Brain microvascular endothelial cell (primary cell): ENCODE measurements at regions not wholly inside any gene's neighbourhood (a gene's known extent, or its start where the extent isn't known, plus 50 kb on each side); places are given as distances from the start of the nearest gene placed in this dataset.

Experiments
- DNase-seq: peaks from one replicate; pipeline ENCODE4 v3.0.0-alpha.2; 2020
- H3K27ac ChIP-seq: fragments of 250-450 bp; sonication (Bioruptor Pico); 2 replicates; pipeline ENCODE4 v1.5.1; 2020; ENCODE audit warnings: mild to moderate bottlenecking, moderate library complexity
- H3K27me3 ChIP-seq: fragments of 250-450 bp; sonication (Bioruptor Pico); replicated peaks from 2 replicates; pipeline ENCODE4 v1.5.1; 2020; ENCODE audit warnings: mild to moderate bottlenecking
- H3K36me3 ChIP-seq: fragments of 250-450 bp; sonication (Bioruptor Pico); replicated peaks from 2 replicates; pipeline ENCODE4 v1.5.1; 2020; ENCODE audit warnings: mild to moderate bottlenecking
- H3K4me3 ChIP-seq: 2 replicates; pipeline ENCODE4 v1.5.1; 2011; ENCODE audit warnings: low read depth, mild to moderate bottlenecking, control low read depth, low read length, moderate library complexity
- CTCF ChIP-seq: IDR thresholded peaks from 2 replicates; pipeline ENCODE4 v1.5.1; 2011; ENCODE audit warnings: low read depth, mild to moderate bottlenecking, moderate library complexity, low read length, control low read depth, inconsistent platforms; ENCODE audit errors: missing control alignments
- in situ Hi-C: cut with HindIII; loops from 2 replicates; pipeline ENCODE4 v1.10.0; 2017; ENCODE audit warnings: low sequenced_read_pairs, low pct_ligation_motif_present

GRCh38 chr5:165134155-165134554, 1628.7 kb downstream of the MAT2B start:
- DNase-seq = no peak
- Histone ChIP-seq H3K27ac (no peak overlapping the region), H3K4me3 (no peak overlapping the region), H3K36me3 (no peaks in the 10 kb centered on the region), H3K27me3 (no peaks in the 10 kb centered on the region)
- in situ Hi-C loops = no loop called here
- no peak for TF ChIP-seq CTCF

DNA sequence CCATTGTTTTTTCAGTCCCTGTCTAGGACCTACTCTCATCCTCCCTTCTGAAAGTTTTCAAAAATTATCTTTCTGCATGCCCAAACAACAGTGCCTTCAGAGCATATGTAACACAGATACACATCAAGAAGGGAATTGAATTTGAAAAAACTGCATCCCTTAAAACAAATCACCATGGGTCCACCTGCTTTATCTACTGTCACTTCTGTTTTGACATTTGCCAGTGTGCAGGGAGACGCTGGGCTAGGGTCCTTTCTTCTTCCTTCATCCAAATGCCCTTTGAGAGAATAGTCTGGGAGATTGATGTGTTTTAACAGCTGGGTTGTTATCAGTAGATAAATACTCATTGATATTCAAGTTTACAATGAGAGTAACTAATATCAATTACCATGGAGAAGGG, 1630.1 kb downstream of the MAT2B start:
- H3K27ac ChIP-seq = no peak overlapping the region
- TF ChIP-seq CTCF = no peak
- H3K36me3 ChIP-seq = no peaks in the 10 kb centered on the region
- H3K4me3 ChIP-seq = no peak overlapping the region
- in situ Hi-C loops = no loop called here
- no peaks in the 10 kb centered on the region for H3K27me3 ChIP-seq
- no peak for DNase-seq

GRCh38 chr5:165137701-165138100, 1632.3 kb downstream of the MAT2B start:
- in situ Hi-C loops = no loop called here
- Histone ChIP-seq H3K4me3 (no peak overlapping the region), H3K27ac (no peak overlapping the region), H3K27me3 (no peaks in the 10 kb centered on the region), H3K36me3 (no peaks in the 10 kb centered on the region)
- no peak for DNase-seq
- no peak for TF ChIP-seq CTCF

DNA sequence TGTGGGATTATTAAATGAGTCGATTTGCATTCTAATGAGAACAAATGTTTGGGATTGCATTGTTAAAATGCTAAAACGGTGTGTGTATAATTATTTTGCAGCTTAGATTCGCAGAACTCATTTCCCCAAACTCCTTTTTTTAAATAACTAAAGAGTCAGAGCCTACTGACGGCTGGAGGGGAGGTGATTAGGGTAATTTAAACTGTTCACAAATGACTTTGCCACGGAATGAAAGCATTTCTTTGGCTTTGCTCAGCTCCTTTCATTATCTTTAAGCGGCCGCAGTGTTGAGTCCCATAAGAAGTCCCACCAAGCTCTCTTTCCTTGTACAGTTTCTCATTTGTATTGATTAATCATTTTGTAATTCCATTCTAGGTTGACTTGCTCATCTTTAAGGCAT, 1632.8 kb downstream of the MAT2B start:
- Histone ChIP-seq H3K27me3 (no peaks in the 10 kb centered on the region), H3K27ac (no peak overlapping the region), H3K4me3 (no peak overlapping the region), H3K36me3 (no peaks in the 10 kb centered on the region)
- in situ Hi-C loops = no loop called here
- no peak for DNase-seq
- no peak for TF ChIP-seq CTCF

DNA sequence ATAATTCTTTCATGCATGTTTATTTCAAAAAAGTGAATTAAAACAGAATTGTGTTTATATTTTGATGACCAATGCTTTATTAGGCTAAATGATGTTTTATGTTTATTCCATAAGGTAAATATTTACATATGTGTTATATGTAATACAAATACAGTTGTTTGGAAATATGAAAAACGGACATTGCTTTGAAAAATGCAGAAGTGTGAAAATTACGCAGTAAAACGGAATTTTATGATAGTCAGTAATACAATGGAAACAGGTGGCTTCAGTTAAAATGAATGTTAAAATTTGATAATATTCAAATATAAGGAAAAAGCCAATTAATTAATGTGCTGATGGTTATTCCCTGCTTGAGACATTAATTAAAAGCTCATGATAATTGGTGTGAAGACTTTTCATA, 1633.8 kb downstream of the MAT2B start:
- H3K27ac ChIP-seq = no peak overlapping the region
- TF ChIP-seq CTCF = no peak

DNA sequence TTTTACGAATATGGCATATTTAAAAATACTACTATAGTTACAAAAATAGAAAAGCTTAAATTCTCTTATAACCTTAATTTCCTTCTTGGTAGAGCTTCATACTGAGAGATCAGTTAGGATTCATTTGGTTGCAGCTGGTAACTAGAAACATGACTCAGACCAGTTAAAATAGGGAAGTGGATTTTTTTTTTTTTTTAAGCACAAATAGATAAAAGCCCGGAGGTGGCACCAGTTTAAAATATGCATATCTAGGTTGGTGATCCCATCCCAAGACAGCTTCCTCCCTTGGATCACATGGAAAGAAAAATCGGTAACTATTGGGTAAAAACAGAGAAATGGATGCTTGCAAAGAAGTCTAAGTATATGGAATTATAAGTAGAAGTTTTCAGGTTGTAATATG, 1634.3 kb downstream of the MAT2B start:
- no peak overlapping the region for H3K27ac ChIP-seq
- no peak for TF ChIP-seq CTCF
- no peak overlapping the region for H3K4me3 ChIP-seq
- DNase-seq = no peak
- no peaks in the 10 kb centered on the region for H3K36me3 ChIP-seq
- H3K27me3 ChIP-seq = no peaks in the 10 kb centered on the region
- in situ Hi-C loops = no loop called here

More for the DNA sequence above, 1633.8 kb downstream of the MAT2B start:
- no peak for DNase-seq
- H3K27me3 ChIP-seq = no peaks in the 10 kb centered on the region
- H3K36me3 ChIP-seq = no peaks in the 10 kb centered on the region
- in situ Hi-C loops = no loop called here
- no peak overlapping the region for H3K4me3 ChIP-seq
